GM12878 (cell line): ENCODE measurements at regions not wholly inside any gene's neighbourhood (a gene's known extent, or its start where the extent isn't known, plus 50 kb on each side); places are given as distances from the start of the nearest gene placed in this dataset.

Experiments used
- EGR1 ChIP-seq, 2 experiments: IDR thresholded peaks; 1 replicate in 1 of 2; 2 replicates in 1 of 2; pipeline ENCODE4 v1.6.1; 2011 to 2012; ENCODE audit warnings: low read depth in 2 of 2, low read length in 2 of 2, borderline replicate concordance in 1 of 2, mild to moderate bottlenecking in 1 of 2, moderate library complexity in 1 of 2
- GABPA ChIP-seq: IDR thresholded peaks from 2 replicates; pipeline ENCODE4 v1.6.1; 2014; ENCODE audit warnings: antibody characterized with exemption, low read depth, mild to moderate bottlenecking, inconsistent platforms
- SIX5 ChIP-seq: IDR thresholded peaks from 2 replicates; pipeline ENCODE4 v1.6.1; 2011; ENCODE audit warnings: mild to moderate bottlenecking, low read depth, low read length, moderate library complexity; ENCODE audit not compliant: severe bottlenecking
- SMARCA5 ChIP-seq: fragments of 450-650 bp; IDR thresholded peaks from 2 replicates; pipeline ENCODE4 v1.6.1; 2017; ENCODE audit warnings: mild to moderate bottlenecking
- SPI1 ChIP-seq: IDR thresholded peaks from 2 replicates; pipeline ENCODE4 v1.6.1; 2011; ENCODE audit warnings: low read depth, mild to moderate bottlenecking, low read length, moderate library complexity, borderline replicate concordance; ENCODE audit not compliant: insufficient read depth
- ZNF384 ChIP-seq: IDR thresholded peaks from 2 replicates; pipeline ENCODE4 v1.6.1; 2012; ENCODE audit warnings: low read depth, mild to moderate bottlenecking, low read length, improper control_type of control experiment, borderline replicate concordance
- TF ChIP-seq, protein P1 (sequence below): IDR thresholded peaks from 2 replicates; pipeline ENCODE4 v1.6.1; 2011; ENCODE audit warnings: borderline replicate concordance, low read depth, mild to moderate bottlenecking, moderate library complexity, mixed read lengths, low read length; ENCODE audit not compliant: insufficient read depth; ENCODE audit errors: extremely low read length
- TF ChIP-seq, protein P2 (sequence below): IDR thresholded peaks from 2 replicates; pipeline ENCODE4 v1.6.1; 2012; ENCODE audit warnings: low read length, inconsistent platforms

DNA sequence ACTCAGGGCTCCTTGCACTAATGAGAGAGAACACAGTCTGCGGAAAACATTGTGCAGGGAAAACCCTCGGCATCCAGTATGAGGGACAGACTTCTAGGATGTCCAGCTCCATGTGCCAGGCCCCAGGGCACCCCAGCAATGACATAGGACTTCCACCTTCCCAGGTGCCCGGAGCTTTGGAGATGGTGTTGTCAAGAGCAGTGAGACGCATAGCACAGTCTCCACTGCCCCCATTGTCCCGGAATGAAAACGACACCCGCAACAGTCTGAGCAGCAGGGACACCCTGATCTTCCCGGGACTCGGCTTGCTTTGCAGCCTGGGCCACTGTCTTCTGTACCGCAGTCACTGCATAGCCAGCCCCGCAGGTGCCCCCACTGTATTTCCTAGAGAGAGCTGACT is 339.2 kb upstream of the ADARB2 start:
- TF ChIP-seq EGR1 (IDR thresholded peaks at IDR 0.05; ENCODE audit: borderline replicate concordance in 1 of 2, low read depth in 2 of 2, low read length in 2 of 2): no peak
- TF ChIP-seq SMARCA5: no peak
- no peak for TF ChIP-seq SIX5
- TF ChIP-seq SPI1: no peak
- TF ChIP-seq GABPA: no peak
- TF ChIP-seq, protein P1, sequence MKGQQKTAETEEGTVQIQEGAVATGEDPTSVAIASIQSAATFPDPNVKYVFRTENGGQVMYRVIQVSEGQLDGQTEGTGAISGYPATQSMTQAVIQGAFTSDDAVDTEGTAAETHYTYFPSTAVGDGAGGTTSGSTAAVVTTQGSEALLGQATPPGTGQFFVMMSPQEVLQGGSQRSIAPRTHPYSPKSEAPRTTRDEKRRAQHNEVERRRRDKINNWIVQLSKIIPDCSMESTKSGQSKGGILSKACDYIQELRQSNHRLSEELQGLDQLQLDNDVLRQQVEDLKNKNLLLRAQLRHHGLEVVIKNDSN: no peak
- TF ChIP-seq, protein P2, sequence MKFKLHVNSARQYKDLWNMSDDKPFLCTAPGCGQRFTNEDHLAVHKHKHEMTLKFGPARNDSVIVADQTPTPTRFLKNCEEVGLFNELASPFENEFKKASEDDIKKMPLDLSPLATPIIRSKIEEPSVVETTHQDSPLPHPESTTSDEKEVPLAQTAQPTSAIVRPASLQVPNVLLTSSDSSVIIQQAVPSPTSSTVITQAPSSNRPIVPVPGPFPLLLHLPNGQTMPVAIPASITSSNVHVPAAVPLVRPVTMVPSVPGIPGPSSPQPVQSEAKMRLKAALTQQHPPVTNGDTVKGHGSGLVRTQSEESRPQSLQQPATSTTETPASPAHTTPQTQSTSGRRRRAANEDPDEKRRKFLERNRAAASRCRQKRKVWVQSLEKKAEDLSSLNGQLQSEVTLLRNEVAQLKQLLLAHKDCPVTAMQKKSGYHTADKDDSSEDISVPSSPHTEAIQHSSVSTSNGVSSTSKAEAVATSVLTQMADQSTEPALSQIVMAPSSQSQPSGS: no peak
- no peak for TF ChIP-seq ZNF384
